ENCODE measurements at regions not wholly inside any gene's neighbourhood (a gene's known extent, or its start where the extent isn't known, plus 50 kb on each side); places are given as distances from the start of the nearest gene placed in this dataset.
A peak's percentile ranks its signal among the peaks of the same experiment; 100 is the strongest.

- no peak for DNase-seq
These were observed 70.6 kb upstream of the LINC00305 start for GRCh38 chr18:64219517-64219916.

- peak; percentile 25 for DNase-seq
These were observed 61.6 kb upstream of the LINC00305 start for GRCh38 chr18:64210401-64210949.

- DNase-seq: no peak
These were observed 59.6 kb upstream of the LINC00305 start for GRCh38 chr18:64208516-64208915.

- no peak for DNase-seq
These were observed 58.9 kb upstream of the LINC00305 start for GRCh38 chr18:64207820-64208219.

- DNase-seq: no peak
These were observed 54.4 kb upstream of the LINC00305 start for GRCh38 chr18:64203295-64203694.

- no peak for DNase-seq
These were observed 54.0 kb upstream of the LINC00305 start for GRCh38 chr18:64202863-64203262.

GRCh38 chr18:64202210-64202836 is 53.4 kb upstream of the LINC00305 start:
- no peak for DNase-seq

GRCh38 chr18:64201781-64202180 is 52.9 kb upstream of the LINC00305 start:
- DNase-seq: no peak

- no peak for DNase-seq
These were observed 50.7 kb upstream of the LINC00305 start for GRCh38 chr18:64199581-64199980.
